HG03457 (cell line): ENCODE measurements at regions not wholly inside any gene's neighbourhood (a gene's known extent, or its start where the extent isn't known, plus 50 kb on each side); places are given as distances from the start of the nearest gene placed in this dataset.
"Not testable (repeated sequence)": the region's sequence is repeated elsewhere in the genome, so short reads cannot be mapped to it uniquely, and the experiment has no call there.

Experiments
- ATAC-seq: cut with Tn5 transposase; IDR thresholded peaks from one replicate; pipeline ENCODE4 v1.9.1; 2021; ENCODE audit warnings: moderate number of reproducible peaks; ENCODE audit not compliant: unreplicated experiment

- no peak for ATAC-seq
These were observed 698.7 kb downstream of the SLITRK5 start for GRCh38 chr13:88369866-88370265.

DNA sequence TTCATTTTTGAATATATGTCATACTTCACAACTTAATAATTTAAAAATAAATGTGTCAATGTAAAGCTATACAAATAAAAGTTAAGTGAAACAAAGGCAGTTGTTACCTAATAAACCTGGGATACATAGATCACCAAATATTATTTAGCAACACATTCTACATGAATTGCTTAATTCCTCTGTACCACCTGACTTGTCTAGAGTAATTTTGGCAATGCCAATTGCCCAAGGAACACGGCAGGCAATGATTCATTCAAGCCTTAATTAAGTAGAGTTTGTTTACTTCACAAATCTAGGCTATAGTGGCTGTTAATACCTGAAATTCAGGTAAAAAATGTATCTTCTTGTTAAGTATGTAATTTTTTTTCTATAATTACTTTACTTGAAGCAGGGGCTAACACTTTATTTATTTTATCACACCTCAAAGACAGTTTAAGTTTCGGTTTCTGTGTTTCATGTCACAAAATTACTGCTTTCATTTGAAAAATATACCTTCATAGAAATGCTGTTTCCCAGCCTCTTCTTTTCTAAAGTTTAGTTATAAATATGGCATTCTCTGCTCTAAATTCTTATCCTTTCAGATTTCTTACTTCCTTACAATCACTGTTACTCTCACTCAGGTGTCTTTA lies 705.7 kb downstream of the SLITRK5 start:
- no peak for ATAC-seq

DNA sequence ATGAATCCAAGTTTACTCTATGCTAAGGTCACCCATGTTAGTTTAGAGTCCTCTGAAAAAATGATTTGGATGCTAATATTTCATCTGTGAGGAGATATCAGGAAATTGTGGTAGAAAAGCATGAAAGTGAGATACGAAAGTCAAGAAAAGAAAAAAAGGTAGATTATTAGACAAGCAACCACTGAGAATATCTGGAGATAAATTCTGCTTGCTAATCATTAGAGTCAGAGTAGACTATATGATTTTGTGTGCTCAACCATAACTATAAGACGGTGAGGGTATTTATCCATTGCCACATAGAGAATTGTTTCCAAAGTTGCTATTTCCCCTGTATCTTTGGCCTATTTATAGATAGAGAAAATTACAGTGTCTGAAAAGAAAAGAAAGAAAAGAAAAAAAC lies 706.7 kb downstream of the SLITRK5 start:
- ATAC-seq: no peak

DNA sequence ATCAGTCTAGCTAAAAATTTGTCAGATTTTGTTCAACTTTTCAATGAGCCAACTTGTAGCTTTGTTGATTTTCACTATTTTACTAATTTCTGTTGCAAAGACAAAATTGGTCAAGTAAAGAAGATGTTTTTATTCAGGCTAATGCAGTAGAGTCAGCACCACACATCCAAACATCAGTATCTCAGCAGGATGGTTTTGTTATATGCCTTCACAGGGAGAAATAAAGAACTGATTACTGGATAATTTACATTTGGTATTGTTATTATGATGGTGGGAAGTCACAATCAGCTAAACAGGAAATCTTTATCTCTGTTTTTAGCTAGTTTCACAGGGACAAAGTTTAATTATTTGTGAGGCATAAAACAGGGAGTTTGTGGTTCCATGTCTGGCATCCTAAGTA lies 713.4 kb downstream of the SLITRK5 start:
- ATAC-seq: no peak

DNA sequence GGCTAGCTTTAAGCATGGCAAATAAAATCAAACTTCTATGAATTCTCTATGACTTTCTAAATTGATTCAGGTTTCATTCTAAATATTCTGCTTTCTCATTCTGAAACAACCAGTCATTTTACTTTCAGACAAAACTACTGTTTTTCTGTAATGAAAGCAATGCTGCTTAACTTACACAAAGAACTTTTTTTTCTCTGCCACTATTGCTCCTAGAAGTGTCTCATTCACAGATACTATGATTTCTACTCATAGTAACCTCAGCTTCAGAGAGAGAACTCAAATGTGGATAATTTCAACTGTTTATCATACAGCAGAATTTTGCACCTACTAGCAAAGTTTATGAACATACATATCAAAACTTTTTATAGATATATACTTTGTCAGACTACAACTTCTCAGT lies 724.6 kb downstream of the SLITRK5 start:
- no peak for ATAC-seq

- no peak for ATAC-seq
These were observed 740.5 kb downstream of the SLITRK5 start for GRCh38 chr13:88411696-88412095.

- no peak for ATAC-seq
These were observed 746.6 kb downstream of the SLITRK5 start for GRCh38 chr13:88417801-88418200.

- ATAC-seq: no peak
These were observed 753.3 kb downstream of the SLITRK5 start for GRCh38 chr13:88424463-88424862.

- ATAC-seq: no peak
These were observed 755.5 kb downstream of the SLITRK5 start for GRCh38 chr13:88426661-88427060.

GRCh38 chr13:88429862-88430261 lies 758.7 kb downstream of the SLITRK5 start:
- no peak for ATAC-seq

DNA sequence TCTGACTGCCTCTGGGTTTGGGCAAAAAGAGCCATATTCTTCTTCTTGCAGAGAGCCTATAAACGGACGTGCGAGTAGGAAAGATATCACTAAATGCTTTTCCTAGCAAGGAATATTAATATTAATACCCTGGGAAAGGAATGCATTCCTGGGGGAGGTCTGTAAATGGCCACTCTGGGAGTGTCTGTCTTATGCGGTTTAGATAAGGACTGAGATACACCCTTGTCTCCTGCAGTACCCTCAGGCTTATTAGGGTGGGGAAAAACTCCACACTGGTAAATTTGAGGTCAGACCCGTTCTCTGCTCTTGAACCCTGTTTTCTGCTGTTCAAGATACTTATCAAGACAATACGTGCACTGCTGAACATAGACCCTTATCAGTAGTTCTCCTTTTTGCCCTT lies 763.8 kb downstream of the SLITRK5 start:
- no peak for ATAC-seq

DNA sequence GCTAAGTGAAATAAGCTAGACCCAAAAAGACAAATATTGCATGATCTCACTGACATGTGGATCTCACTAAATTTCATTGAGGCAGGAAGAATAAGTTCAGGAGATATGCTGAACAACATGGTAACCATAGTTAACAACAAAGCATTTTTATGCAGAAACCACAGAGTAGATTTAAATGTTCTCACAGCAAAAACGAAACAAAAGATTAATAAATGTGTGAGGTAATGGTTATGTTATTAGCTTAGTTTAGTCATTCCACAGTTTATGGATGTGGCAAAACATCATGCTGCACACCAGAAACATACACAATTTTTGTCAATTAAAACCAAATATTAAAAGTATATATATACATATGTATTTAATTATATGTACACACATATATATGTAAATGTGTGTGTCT lies 765.8 kb downstream of the SLITRK5 start:
- no peak for ATAC-seq

DNA sequence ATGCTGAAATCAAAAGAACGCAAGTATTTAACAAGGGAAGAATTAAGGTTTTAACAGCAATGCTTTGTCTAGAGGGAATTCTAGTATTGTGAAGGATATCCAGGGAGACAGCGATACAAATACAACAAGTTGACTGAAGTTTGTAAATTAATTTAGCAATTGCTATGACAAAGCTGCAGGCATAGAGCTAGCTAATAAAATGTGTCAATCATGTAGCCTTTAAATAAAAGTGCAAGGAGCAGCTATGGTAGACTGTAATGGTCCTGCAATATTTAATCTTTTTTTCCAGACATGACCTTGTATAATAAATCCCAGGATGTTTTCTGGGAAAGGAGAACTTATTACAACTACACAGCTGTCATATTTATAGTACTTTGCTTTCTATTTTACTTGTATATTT lies 779.3 kb downstream of the SLITRK5 start:
- no peak for ATAC-seq

DNA sequence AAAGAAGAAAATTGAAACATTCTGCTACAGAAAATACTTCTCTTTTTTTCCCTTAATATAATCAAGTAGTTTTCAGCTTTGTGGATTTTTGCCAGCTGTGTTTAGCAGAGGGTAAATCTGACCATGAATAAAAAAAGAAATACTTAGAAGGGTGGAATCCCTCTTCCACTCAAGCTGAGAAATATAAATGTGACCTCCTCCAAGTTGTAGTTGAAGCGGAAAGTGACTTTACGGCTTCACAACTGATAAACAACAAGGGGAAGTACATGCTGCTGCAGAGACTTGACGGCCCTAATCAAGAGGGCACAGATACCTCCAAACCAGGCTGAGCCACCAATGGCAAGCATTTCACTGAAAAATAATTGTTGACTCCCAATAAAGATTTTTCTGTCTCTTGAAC lies 785.0 kb downstream of the SLITRK5 start:
- ATAC-seq: no peak

DNA sequence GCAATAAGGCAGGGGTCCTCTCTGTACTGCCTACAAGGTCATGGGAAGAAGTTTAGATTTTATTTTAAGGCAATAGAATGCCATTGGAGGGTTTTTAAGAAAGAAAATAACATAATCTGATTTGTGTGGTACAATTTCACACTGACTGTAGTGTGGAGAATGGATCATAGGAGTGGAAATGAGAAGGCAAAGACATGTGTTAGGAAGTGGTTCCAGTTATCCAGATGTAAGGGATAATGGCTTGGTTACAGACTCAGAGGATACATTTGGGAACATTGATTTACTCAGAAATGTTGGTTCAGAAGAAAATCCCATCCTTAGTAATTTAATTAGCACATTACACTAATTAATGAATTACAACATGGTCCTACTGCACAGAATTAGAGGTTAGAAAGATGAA lies 788.2 kb downstream of the SLITRK5 start:
- ATAC-seq: no peak

DNA sequence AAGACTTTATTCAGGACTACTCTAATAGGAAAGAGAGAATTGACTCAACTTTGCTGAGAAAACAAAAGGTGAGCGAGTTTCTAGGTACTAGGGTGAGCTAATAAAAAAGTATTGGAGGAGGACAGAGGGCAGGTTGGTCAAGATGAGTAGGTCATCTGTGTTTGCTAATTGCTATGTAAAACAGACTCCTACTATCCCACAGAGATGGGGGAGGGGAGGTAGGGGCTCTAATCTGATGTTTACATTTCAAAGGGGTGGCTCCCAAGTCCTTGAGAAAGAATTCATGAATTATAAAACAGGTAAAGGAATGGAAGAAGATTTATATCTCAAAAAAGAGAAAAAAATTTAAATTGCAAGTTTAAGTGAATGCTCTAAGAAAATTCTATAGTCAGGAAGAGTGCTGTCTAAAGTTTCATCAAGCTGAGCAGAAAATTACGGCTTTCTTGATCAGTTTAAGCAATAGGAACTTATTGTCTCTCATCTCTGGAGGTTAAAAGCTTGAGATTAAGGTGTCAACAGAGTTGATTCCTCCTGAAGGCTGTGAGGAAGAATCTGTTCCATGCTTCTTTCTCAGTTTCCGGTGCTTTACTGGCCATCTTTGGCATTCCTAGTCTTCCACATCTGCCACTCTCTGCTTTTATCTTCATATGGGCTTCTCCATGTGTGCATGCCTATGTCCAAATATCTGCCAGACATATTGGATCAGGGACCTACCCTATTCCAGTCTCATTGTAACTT lies 790.3 kb downstream of the SLITRK5 start:
- no peak for ATAC-seq

- no peak for ATAC-seq
These were observed 793.7 kb downstream of the SLITRK5 start for GRCh38 chr13:88464851-88465250.

DNA sequence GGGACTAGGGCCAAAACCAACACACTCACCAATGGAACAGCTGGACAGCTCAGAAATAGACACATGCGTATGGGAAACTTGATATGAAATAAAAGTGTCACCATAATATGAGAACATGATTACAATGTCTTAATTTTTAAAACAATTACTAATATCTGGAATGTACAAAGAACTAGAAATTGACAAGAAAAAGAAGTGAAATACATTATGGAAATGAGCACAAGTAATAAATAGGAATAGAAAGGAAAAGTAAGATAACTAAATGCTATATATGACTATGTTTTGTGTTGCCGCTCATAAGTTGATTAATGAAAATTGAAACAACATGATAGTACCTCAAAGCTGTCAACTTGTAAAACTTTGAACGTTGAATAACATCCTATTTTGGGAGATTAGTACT lies 801.1 kb downstream of the SLITRK5 start:
- no peak for ATAC-seq

GRCh38 chr13:88483202-88483601 lies 812.0 kb downstream of the SLITRK5 start:
- ATAC-seq: no peak

DNA sequence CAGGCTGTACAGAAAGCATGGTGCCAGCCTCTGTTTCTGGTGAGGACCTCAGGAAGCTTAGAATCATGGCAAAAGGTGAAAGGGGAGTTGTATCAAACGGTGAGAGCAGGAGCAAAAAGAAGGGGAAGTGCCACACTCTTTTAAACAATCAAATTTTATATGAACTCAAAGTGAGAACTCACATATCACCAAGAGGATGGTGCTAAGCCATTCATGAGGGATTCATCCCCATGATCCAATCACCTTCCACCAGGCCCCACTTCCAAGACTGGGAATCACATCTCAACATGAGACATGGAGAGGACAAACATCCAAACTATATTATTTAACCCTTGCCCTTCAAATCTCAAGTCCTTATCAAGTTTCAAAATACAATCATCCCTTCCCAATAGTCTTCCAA lies 836.7 kb downstream of the SLITRK5 start:
- no peak for ATAC-seq

- ATAC-seq: not testable (repeated sequence)
These were observed 841.8 kb downstream of the SLITRK5 start for GRCh38 chr13:88512993-88513392.

- no peak for ATAC-seq
These were observed 855.1 kb downstream of the SLITRK5 start for GRCh38 chr13:88526186-88526852.
